AG09319 (cell line): ENCODE measurements at regions not wholly inside any gene's neighbourhood (a gene's known extent, or its start where the extent isn't known, plus 50 kb on each side); places are given as distances from the start of the nearest gene placed in this dataset.
"Not testable (repeated sequence)": the region's sequence is repeated elsewhere in the genome, so short reads cannot be mapped to it uniquely, and the experiment has no call there.

Experiments
- DNase-seq: peaks from one replicate; pipeline ENCODE4 v3.0.0-alpha.2; 2010; ENCODE audit warnings: low read depth; ENCODE audit errors: extremely low read depth
- TF ChIP-seq, protein P1 (sequence below): IDR thresholded peaks from 2 replicates; pipeline ENCODE4 v1.5.1; 2011; ENCODE audit warnings: low read depth, mild to moderate bottlenecking, inconsistent platforms, low read length, moderate library complexity

DNA sequence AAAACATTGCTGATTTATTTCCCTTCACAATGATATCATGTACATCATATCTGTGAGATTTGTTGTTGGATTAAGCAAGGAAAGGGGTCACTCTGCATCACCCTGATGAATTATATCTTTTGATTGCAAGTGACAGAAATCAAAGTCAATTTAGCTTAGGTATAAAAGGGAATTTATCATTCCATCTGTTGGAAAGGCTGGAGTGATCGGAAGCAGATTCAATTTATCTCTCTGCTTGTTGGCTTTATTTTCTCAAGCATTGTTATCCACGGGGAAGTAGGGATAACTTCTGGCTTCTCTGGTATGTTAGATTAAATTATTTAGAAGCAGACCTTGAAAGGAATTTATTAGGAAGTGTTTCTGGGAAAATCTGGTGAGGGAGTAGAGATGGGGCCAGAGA lies 226.6 kb downstream of the PTGER3 start:
- no peak for DNase-seq
- TF ChIP-seq, protein P1, sequence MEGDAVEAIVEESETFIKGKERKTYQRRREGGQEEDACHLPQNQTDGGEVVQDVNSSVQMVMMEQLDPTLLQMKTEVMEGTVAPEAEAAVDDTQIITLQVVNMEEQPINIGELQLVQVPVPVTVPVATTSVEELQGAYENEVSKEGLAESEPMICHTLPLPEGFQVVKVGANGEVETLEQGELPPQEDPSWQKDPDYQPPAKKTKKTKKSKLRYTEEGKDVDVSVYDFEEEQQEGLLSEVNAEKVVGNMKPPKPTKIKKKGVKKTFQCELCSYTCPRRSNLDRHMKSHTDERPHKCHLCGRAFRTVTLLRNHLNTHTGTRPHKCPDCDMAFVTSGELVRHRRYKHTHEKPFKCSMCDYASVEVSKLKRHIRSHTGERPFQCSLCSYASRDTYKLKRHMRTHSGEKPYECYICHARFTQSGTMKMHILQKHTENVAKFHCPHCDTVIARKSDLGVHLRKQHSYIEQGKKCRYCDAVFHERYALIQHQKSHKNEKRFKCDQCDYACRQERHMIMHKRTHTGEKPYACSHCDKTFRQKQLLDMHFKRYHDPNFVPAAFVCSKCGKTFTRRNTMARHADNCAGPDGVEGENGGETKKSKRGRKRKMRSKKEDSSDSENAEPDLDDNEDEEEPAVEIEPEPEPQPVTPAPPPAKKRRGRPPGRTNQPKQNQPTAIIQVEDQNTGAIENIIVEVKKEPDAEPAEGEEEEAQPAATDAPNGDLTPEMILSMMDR, result no peak

DNA sequence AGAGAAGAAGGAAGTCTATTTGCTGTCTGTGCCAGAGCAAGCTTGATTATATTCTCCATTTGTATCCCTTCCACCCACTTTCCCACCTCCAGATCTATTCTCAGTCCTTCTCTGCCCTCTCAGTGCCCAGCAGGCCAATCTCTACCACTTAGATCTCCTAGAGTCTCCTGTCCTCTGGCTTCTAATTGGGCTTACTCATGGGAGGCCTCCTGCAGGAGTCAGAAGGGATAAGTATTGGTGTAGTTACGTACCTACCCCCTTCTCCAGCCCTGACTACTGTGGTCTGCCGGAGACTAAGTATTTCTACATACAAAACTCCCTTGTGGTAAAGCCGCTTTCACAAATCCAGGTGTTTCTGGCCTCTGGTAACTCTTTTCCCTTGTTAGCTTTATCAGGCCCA lies 221.2 kb downstream of the PTGER3 start:
- no peak for DNase-seq
- TF ChIP-seq, protein P1, result no peak

DNA sequence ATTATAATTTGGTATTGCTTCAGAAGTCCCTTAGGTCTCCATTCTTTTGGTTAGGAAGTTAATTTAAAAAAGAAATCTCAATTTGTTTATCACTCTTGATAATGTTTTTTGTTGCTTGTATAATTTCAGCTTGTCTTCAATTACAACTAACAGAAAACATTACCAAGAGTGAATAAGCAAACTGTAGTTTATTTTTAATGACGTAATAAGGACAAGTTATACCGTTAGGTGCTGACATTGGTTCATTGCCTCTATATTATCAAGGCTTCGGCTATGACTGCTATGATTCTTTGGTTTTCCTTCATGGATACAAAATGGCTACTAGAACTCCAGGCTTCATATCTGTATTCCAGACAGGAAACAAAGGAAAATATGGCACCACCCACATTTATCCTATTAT lies 220.6 kb downstream of the PTGER3 start:
- no peak for DNase-seq
- TF ChIP-seq, protein P1, result no peak

DNA sequence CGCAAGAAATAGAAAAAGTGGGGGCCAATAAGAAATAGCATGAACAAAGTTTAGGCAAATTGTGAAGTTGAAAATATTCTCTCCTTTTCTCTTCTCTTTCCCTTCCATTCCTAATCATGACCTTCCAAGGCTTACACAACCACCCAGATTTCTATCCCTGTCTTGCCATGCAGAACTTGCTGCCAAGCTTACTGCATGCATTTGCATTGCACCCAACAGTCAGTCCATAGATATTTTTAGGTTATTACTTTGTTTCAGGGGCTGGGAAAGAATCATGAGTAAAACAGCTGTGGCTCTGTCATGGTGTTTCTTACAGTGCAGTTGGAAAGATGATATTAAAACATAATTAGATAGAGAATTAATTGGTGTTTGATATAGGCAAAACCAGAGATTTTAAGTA lies 219.4 kb downstream of the PTGER3 start:
- no peak for DNase-seq
- TF ChIP-seq, protein P1, result no peak

DNA sequence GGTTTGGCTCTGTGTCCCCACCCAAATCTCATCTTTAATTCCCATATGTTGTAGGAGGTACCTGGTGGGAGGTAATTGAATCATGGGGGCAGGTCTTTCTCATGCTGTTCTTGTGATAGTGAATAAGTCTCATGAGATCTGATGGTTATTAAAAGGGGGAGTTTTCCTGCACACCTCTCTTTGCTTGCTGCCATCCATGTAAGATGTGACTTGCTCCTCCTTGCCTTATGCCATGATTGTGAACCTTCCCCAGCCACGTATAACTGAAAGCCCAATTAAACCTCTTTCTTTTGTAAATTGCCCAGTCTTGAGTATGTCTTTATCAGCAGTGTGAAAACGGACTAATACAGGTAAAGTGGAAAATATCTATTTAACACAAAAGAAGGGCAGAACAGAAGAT lies 213.3 kb downstream of the PTGER3 start:
- not testable (repeated sequence) for DNase-seq

DNA sequence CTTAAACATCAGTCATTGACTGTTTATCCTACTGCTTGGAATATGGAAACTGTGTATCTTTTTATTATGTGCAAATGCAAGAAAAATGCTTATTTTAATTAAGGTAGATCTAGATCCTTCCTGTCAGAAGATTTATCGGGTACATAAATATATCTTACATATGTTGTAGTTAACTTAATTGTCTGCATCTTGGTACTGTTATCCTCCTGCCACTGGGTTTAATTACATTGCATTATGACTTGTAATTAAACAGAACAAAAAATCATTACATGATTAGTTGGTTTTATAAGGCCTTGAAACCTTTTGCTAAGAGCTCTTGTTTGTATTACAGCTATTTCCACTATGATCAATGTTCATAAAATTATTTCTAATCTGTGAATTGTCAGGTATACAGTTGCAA lies 211.2 kb downstream of the PTGER3 start:
- DNase-seq, result no peak
- TF ChIP-seq, protein P1, result no peak

DNA sequence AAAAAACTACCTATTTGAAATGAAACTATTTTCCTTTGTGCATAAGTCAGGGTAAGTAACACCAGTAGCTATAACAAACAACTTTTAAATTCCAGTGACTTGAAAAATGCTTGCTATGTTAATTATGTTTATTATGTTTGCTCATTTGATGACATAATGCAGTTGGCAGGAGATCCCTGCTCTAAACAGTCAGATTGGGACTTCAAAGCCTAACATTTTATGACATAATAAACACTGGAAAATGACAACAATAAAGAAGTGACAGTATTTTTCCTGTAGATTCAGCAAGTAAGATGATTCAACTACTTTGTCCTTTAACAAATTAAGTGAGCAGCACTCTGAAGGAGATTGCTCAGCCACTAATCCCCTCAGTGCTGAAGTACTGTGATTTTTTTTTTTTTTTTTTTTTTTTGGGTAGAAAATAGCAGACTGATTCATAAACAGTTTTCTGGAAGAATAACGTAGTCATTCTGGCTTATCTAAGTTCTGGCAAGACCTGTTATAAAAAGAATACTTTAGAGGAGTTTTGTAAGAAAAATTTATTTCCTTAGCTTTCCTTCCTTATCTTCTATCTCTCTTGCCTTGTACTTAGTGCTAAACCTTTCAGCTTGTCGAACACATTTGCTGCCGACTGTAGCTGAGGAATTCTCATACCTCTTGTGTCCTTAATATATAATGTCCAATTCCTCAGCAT lies 207.2 kb downstream of the PTGER3 start:
- TF ChIP-seq, protein P1, result no peak
- no peak for DNase-seq

DNA sequence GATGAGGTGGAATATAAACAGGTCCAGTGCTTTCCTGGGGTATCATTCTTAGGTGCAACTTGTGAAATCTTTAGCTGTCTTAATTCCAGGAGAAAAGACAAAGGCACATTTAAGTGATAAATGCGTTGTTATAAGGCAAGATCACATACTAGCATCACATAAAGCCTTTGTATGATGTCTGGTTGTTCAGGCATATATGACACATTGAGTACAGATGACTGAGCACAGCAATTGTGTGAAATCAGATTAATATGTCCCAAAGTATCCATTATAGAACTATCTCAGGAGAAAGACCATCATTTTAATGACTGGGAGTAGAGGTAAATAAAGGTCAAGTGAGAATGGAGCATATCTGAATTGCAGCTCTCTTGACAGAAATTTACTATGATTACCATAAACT lies 205.1 kb downstream of the PTGER3 start:
- no peak for DNase-seq
- TF ChIP-seq, protein P1, result no peak
